HepG2 (cell line): ENCODE measurements at regions not wholly inside any gene's neighbourhood (a gene's known extent, or its start where the extent isn't known, plus 50 kb on each side); places are given as distances from the start of the nearest gene placed in this dataset.

ENCODE experiments used
- ATAC-seq: fragments of 200-7000 bp; cut with Tn5 transposase; 3 replicates; pipeline ENCODE4 v1.9.1; 2020; ENCODE audit warnings: mild to moderate bottlenecking, moderate library complexity
- BruUV-seq: library from RNA; stranded (reverse); fragments of 400-500 nt; replicated peaks from 2 replicates; lab custom pipeline; 2021; lab: Mats Ljungman, UMichigan
- CTCF ChIA-PET: fragments of 300-600 bp; formaldehyde crosslinking; extraction: SDS; loops from one replicate; lab custom pipeline; 2021; ENCODE audit warnings: low total read pairs, inconsistent platforms, low intra/inter-chr PET ratio; lab: Yijun Ruan, JAX
- POLR2A ChIA-PET: fragments of 350-600 bp; sonication (Branson Sonifier 250); formaldehyde crosslinking; loops from one replicate; lab custom pipeline; 2020; ENCODE audit warnings: antibody characterized with exemption, inconsistent platforms; lab: Yijun Ruan, JAX
- DNase-seq: peaks from one replicate; pipeline ENCODE4 v3.0.0-alpha.2; 2015; ENCODE audit warnings: low spot score
- FAIRE-seq: peaks from 3 replicates; lab custom pipeline; 2011; peaks lifted over from hg19 to GRCh38; lab: Jason Lieb, UNC
- H2AFZ ChIP-seq: one replicate; pipeline ENCODE4 v1.6.1; 2011; ENCODE audit warnings: low read length, inconsistent platforms
- H3K27ac ChIP-seq: fragments of 300-600 bp; 3 replicates; pipeline ENCODE4 v1.8.0; 2011; ENCODE audit warnings: mixed run types, mild to moderate bottlenecking, mixed read lengths, low read length, inconsistent platforms; ENCODE audit not compliant: insufficient read depth; ENCODE audit errors: extremely low read length
- H3K27me3 ChIP-seq, 2 experiments: fragments of 200-600 bp in 1 of 2; 2 replicates in 1 of 2; 3 replicates in 1 of 2; pipeline versions ENCODE4 v1.6.0 to v1.8.0; 2011; ENCODE audit warnings: low read length in 2 of 2, mild to moderate bottlenecking in 2 of 2, moderate library complexity in 2 of 2, inconsistent platforms in 1 of 2; ENCODE audit not compliant: insufficient read depth in 2 of 2, control insufficient read depth in 1 of 2
- H3K36me3 ChIP-seq, 2 experiments: fragments of 200-600 bp in 1 of 2; replicated peaks in 1 of 2; 2 replicates in 1 of 2; 3 replicates in 1 of 2; pipeline versions ENCODE4 v1.5.1 to v1.8.0; 2011; ENCODE audit warnings: low read length in 2 of 2, inconsistent platforms in 1 of 2; ENCODE audit not compliant: insufficient read depth in 2 of 2, control insufficient read depth in 1 of 2
- H3K4me1 ChIP-seq: 2 replicates; pipeline ENCODE4 v1.5.1; 2012; ENCODE audit warnings: low read length, inconsistent platforms; ENCODE audit not compliant: insufficient read depth
- H3K4me2 ChIP-seq: 2 replicates; pipeline ENCODE4 v1.6.0; 2011; ENCODE audit warnings: low read depth, low read length, inconsistent platforms
- H3K4me3 ChIP-seq, 3 experiments: fragments of 200-600 bp in 1 of 3; sonication (generic), shearing (Covaris generic) in 1 of 3; replicated peaks in 1 of 3; 2 replicates each; pipeline ENCODE4 v1.5.1; 2011 to 2016; ENCODE audit warnings: low read length in 3 of 3, inconsistent platforms in 2 of 3, low read depth in 2 of 3, mild to moderate bottlenecking in 2 of 3, control low read depth in 1 of 3, mixed read lengths in 1 of 3; ENCODE audit not compliant: insufficient read depth in 1 of 3
- H3K79me2 ChIP-seq: one replicate; pipeline ENCODE4 v1.6.1; 2011; ENCODE audit warnings: low read length, inconsistent platforms; ENCODE audit not compliant: insufficient read depth
- H3K9ac ChIP-seq: 2 replicates; pipeline ENCODE4 v1.6.0; 2011; ENCODE audit warnings: mild to moderate bottlenecking, low read depth, low read length, inconsistent platforms; ENCODE audit not compliant: insufficient read depth
- H3K9me3 ChIP-seq: 2 replicates; pipeline ENCODE4 v1.5.1; 2012; ENCODE audit warnings: mild to moderate bottlenecking, low read length
- H4K20me1 ChIP-seq: 2 replicates; pipeline ENCODE4 v1.6.0; 2011; ENCODE audit warnings: inconsistent platforms, mild to moderate bottlenecking, low read length, moderate library complexity; ENCODE audit not compliant: insufficient read depth
- ARHGAP35 ChIP-seq: sonication (generic); formaldehyde crosslinking; IDR thresholded peaks from 2 replicates; pipeline ENCODE4 v1.9.0; 2022; ENCODE audit warnings: mild to moderate bottlenecking, inconsistent platforms, moderate library complexity, missing genetic modification reagents, borderline replicate concordance
- KLF13 ChIP-seq: sonication (generic); formaldehyde crosslinking; IDR thresholded peaks from 2 replicates; pipeline ENCODE4 v1.4.0; 2020; ENCODE audit warnings: mild to moderate bottlenecking, missing genetic modification reagents
- NFYB ChIP-seq: sonication (generic); formaldehyde crosslinking; IDR thresholded peaks from 2 replicates; pipeline ENCODE4 v1.4.0; 2020; ENCODE audit warnings: missing genetic modification reagents
- PRPF4 ChIP-seq: fragments of 200-400 bp; formaldehyde crosslinking; IDR thresholded peaks from 2 replicates; pipeline ENCODE4 v1.6.1; 2016; ENCODE audit warnings: low read length, low read depth; ENCODE audit not compliant: poor library complexity, severe bottlenecking
- RFX1 ChIP-seq: fragments of 450-650 bp; IDR thresholded peaks from 2 replicates; pipeline ENCODE4 v1.6.1; 2017
- TAF15 ChIP-seq: fragments of 200-400 bp; formaldehyde crosslinking; IDR thresholded peaks from one replicate; pipeline ENCODE4 v1.6.1; 2018; ENCODE audit warnings: mild to moderate bottlenecking, low read depth, low read length; ENCODE audit not compliant: poor library complexity, severe bottlenecking
- THAP8 ChIP-seq: sonication (generic); formaldehyde crosslinking; IDR thresholded peaks from 2 replicates; pipeline ENCODE4 v1.5.1; 2020; ENCODE audit warnings: missing genetic modification reagents, mild to moderate bottlenecking, borderline replicate concordance
- ZNF207 ChIP-seq: fragments of 450-650 bp; IDR thresholded peaks from 2 replicates; pipeline ENCODE4 v1.6.1; 2016; ENCODE audit warnings: antibody characterized with exemption, borderline replicate concordance
- ZNF749 ChIP-seq: sonication (generic); formaldehyde crosslinking; IDR thresholded peaks from 2 replicates; pipeline ENCODE4 v1.8.0; 2022; ENCODE audit warnings: mild to moderate bottlenecking, missing genetic modification reagents, moderate library complexity, borderline replicate concordance
- ZSCAN9 ChIP-seq: IDR thresholded peaks from 2 replicates; pipeline ENCODE4 v1.6.1; 2016; ENCODE audit warnings: borderline replicate concordance
- WGBS: methylation state at CpG from one replicate; pipeline ENCODE4 v1.1.6; 2017; ENCODE audit warnings: low lambda C conversion rate; 5-methylcytosine and 5-hydroxymethylcytosine counted together
- in situ Hi-C: cut with HindIII; loops from 2 replicates; pipeline ENCODE4 v1.10.0; 2017; ENCODE audit warnings: low pct_unique_long_range_greater_than_20kb; ENCODE audit not compliant: extremely low pct_ligation_motif_present
- intact Hi-C: fragments of 100-400 bp; cut with micrococcal nuclease; formaldehyde crosslinking; loops from one replicate; pipeline ENCODE4 v1.10.0; 2022; ENCODE audit not compliant: unreplicated experiment

DNA sequence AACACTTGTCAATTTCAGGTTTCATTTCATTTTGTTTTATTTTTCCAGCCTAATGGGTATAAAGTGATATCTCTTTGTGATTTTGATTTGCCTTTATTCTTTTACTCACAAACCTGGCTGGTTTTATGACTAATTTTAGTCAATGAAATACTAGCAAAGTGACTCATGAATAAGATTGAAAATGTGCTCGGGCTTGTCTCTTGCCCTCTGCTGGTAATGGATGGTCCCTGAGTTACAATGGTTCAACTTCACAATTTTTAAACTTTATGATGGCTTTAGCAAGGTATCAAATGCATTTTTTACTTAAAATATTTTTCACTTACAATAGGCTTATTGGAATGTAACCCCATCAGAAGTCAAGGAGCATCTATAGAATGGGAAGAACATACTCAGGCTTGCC, 431.4 kb upstream of the CCNG1 start:
- H2AFZ ChIP-seq = no peak overlapping the region
- no peak overlapping the region for H3K4me3 ChIP-seq
- no peak for TF ChIP-seq KLF13
- TF ChIP-seq ZSCAN9 (CRISPR knock-in tag) = no peak
- TF ChIP-seq NFYB (CRISPR knock-in tag) = no peak
- no peak for TF ChIP-seq PRPF4
- no peak for TF ChIP-seq THAP8 (CRISPR knock-in tag)
- TF ChIP-seq RFX1 = no peak
- TF ChIP-seq TAF15 = no peak
- no peak for TF ChIP-seq ZNF749 (CRISPR knock-in tag)
- no peak for TF ChIP-seq ZNF207
- no peak for TF ChIP-seq ARHGAP35 (CRISPR knock-in tag)
- no peaks in the 10 kb centered on the region for H3K27me3 ChIP-seq
- no peak for DNase-seq
- H3K4me2 ChIP-seq = no peak overlapping the region
- FAIRE-seq = no peak
- intact Hi-C loops = no loop called here
- H3K36me3 ChIP-seq = no peaks in the 10 kb centered on the region
- H3K79me2 ChIP-seq = no peaks in the 10 kb centered on the region
- BruUV-seq = no TSS peak
- no peaks in the 10 kb centered on the region for H4K20me1 ChIP-seq
- no peak for ATAC-seq
- no peak overlapping the region for H3K27ac ChIP-seq
- ChIA-PET CTCF (no interaction called here), POLR2A (no interaction called here)
- no peaks in the 10 kb centered on the region for H3K4me1 ChIP-seq
- H3K9me3 ChIP-seq = peaks cover 73% of the 10 kb centered on the region
- 0% methylated on average over 1 of the region's 1 CpG for WGBS
- no peak overlapping the region for H3K9ac ChIP-seq
- in situ Hi-C loops = no loop called here
